ENCODE measurements at regions not wholly inside any gene's neighbourhood (a gene's known extent, or its start where the extent isn't known, plus 50 kb on each side); places are given as distances from the start of the nearest gene placed in this dataset.
"Not testable (repeated sequence)": the region's sequence is repeated elsewhere in the genome, so short reads cannot be mapped to it uniquely, and the experiment has no call there.

GRCh38 chr5:94025788-94026473 is 284.5 kb upstream of the POU5F2 start:
- no peak for DNase-seq

- no peak for DNase-seq
Measured at GRCh38 chr5:94024620-94025019, 283.2 kb upstream of the POU5F2 start.

- DNase-seq = no peak
Measured at GRCh38 chr5:94024101-94024500, 282.7 kb upstream of the POU5F2 start.

- no peak for DNase-seq
Measured at GRCh38 chr5:94021246-94021645, 279.8 kb upstream of the POU5F2 start.

GRCh38 chr5:94017579-94017978 is 276.2 kb upstream of the POU5F2 start:
- no peak for DNase-seq

- no peak for DNase-seq
Measured at GRCh38 chr5:94010814-94011213, 269.4 kb upstream of the POU5F2 start.

- DNase-seq = no peak
Measured at GRCh38 chr5:94009161-94009560, 267.8 kb upstream of the POU5F2 start.

- DNase-seq = no peak
Measured at GRCh38 chr5:93998951-93999455, 257.6 kb upstream of the POU5F2 start.

GRCh38 chr5:93997562-93997961 is 256.2 kb upstream of the POU5F2 start:
- no peak for DNase-seq

GRCh38 chr5:93995126-93995621 is 253.8 kb upstream of the POU5F2 start:
- no peak for DNase-seq

GRCh38 chr5:93993161-93993560 is 251.8 kb upstream of the POU5F2 start:
- DNase-seq = no peak

- DNase-seq = no peak
Measured at GRCh38 chr5:93990504-93991070, 249.2 kb upstream of the POU5F2 start.

GRCh38 chr5:93985940-93986570 is 244.7 kb upstream of the POU5F2 start:
- DNase-seq = not testable (repeated sequence)

- no peak for DNase-seq
Measured at GRCh38 chr5:93978222-93978621, 236.8 kb upstream of the POU5F2 start.

GRCh38 chr5:93967923-93968322 is 226.5 kb upstream of the POU5F2 start:
- no peak for DNase-seq

GRCh38 chr5:93964421-93964820 is 223.0 kb upstream of the POU5F2 start:
- no peak for DNase-seq

GRCh38 chr5:93960042-93960441 is 218.6 kb upstream of the POU5F2 start:
- DNase-seq = no peak

GRCh38 chr5:93956006-93956405 is 214.6 kb upstream of the POU5F2 start:
- DNase-seq = no peak

GRCh38 chr5:93954421-93955069 is 213.1 kb upstream of the POU5F2 start:
- DNase-seq = no peak

- DNase-seq = no peak
Measured at GRCh38 chr5:93953442-93953841, 212.0 kb upstream of the POU5F2 start.

- no peak for DNase-seq
Measured at GRCh38 chr5:93941897-93942296, 200.5 kb upstream of the POU5F2 start.

GRCh38 chr5:93933269-93933668 is 191.9 kb upstream of the POU5F2 start:
- DNase-seq = not testable (repeated sequence)

GRCh38 chr5:93930098-93930497 is 188.7 kb upstream of the POU5F2 start:
- DNase-seq = no peak
